SK-N-MC (cell line): ENCODE measurements at regions not wholly inside any gene's neighbourhood (a gene's known extent, or its start where the extent isn't known, plus 50 kb on each side); places are given as distances from the start of the nearest gene placed in this dataset.

Source experiments
- DNase-seq: peaks from one replicate; pipeline ENCODE4 v3.0.0-alpha.2; 2011; ENCODE audit warnings: low read depth, low spot score
- H3K27ac ChIP-seq: fragments of 200-600 bp; sonication (generic); 2 replicates; pipeline ENCODE4 v1.5.1; 2016; ENCODE audit warnings: mixed run types
- H3K36me3 ChIP-seq: fragments of 200-600 bp; sonication (generic); 2 replicates; pipeline ENCODE4 v1.6.1; 2017; ENCODE audit warnings: antibody characterized with exemption, low read length, mixed read lengths; ENCODE audit not compliant: insufficient read depth
- H3K4me3 ChIP-seq: fragments of 200-600 bp; sonication (generic); 2 replicates; pipeline ENCODE4 v1.5.1; 2016
- H3K9ac ChIP-seq: fragments of 200-600 bp; sonication (generic); 2 replicates; pipeline ENCODE4 v1.8.0; 2017; ENCODE audit warnings: mixed run types, mixed read lengths; ENCODE audit not compliant: insufficient read length
- H3K9me3 ChIP-seq: fragments of 200-600 bp; sonication (generic); 2 replicates; pipeline ENCODE4 v1.6.1; 2017; ENCODE audit warnings: low read depth, mild to moderate bottlenecking, antibody characterized with exemption, low read length, moderate library complexity, mixed read lengths
- EZH2 ChIP-seq: fragments of 200-600 bp; sonication (generic); IDR thresholded peaks from one replicate; pipeline ENCODE4 v1.6.1; 2017; ENCODE audit warnings: antibody characterized with exemption
- FOXP2 ChIP-seq: optimal IDR thresholded peaks from 2 replicates; pipeline ENCODE3; 2011; ENCODE audit warnings: mild to moderate bottlenecking, moderate library complexity; ENCODE audit not compliant: insufficient read depth; ENCODE audit errors: extremely low read length, control extremely low read depth
- POLR2AphosphoS5 ChIP-seq: IDR thresholded peaks from 2 replicates; pipeline ENCODE4 v1.6.1; 2012; ENCODE audit warnings: mild to moderate bottlenecking, low read depth, low read length, borderline replicate concordance

GRCh38 chr3:77931255-77932009, 891.5 kb downstream of the ROBO2 start:
- no peak overlapping the region for H3K4me3 ChIP-seq
- H3K27ac ChIP-seq = no peak overlapping the region
- H3K9ac ChIP-seq = no peak overlapping the region
- no peak for DNase-seq
- no peak for TF ChIP-seq EZH2
- no peak for TF ChIP-seq POLR2AphosphoS5
- TF ChIP-seq FOXP2 = no peak
- no peaks in the 10 kb centered on the region for H3K36me3 ChIP-seq
- no peaks in the 10 kb centered on the region for H3K9me3 ChIP-seq

GRCh38 chr3:77932926-77933325, 893.0 kb downstream of the ROBO2 start:
- Histone ChIP-seq H3K36me3 (no peaks in the 10 kb centered on the region), H3K9ac (no peak overlapping the region), H3K27ac (no peak overlapping the region), H3K4me3 (no peak overlapping the region), H3K9me3 (no peaks in the 10 kb centered on the region)
- no peak for TF ChIP-seq EZH2
- no peak for TF ChIP-seq POLR2AphosphoS5
- no peak for TF ChIP-seq FOXP2
- no peak for DNase-seq

- Histone ChIP-seq H3K9ac (no peak overlapping the region), H3K36me3 (no peaks in the 10 kb centered on the region), H3K9me3 (no peaks in the 10 kb centered on the region), H3K4me3 (no peak overlapping the region), H3K27ac (no peak overlapping the region)
- DNase-seq = no peak
- TF ChIP-seq EZH2 (no peak), POLR2AphosphoS5 (no peak), FOXP2 (no peak)
Measured at GRCh38 chr3:77933926-77934325, 894.0 kb downstream of the ROBO2 start.

GRCh38 chr3:77935418-77935817, 895.5 kb downstream of the ROBO2 start:
- no peaks in the 10 kb centered on the region for H3K9me3 ChIP-seq
- TF ChIP-seq FOXP2 (no peak), POLR2AphosphoS5 (no peak), EZH2 (no peak)
- H3K9ac ChIP-seq = no peak overlapping the region
- H3K36me3 ChIP-seq = no peaks in the 10 kb centered on the region
- H3K4me3 ChIP-seq = no peak overlapping the region
- H3K27ac ChIP-seq = no peak overlapping the region
- no peak for DNase-seq

GRCh38 chr3:77939726-77940125, 899.8 kb downstream of the ROBO2 start:
- TF ChIP-seq POLR2AphosphoS5 = no peak
- TF ChIP-seq FOXP2 = no peak
- no peak for TF ChIP-seq EZH2
- DNase-seq = no peak
- H3K4me3 ChIP-seq = no peak overlapping the region
- H3K27ac ChIP-seq = no peak overlapping the region
- no peak overlapping the region for H3K9ac ChIP-seq
- no peaks in the 10 kb centered on the region for H3K36me3 ChIP-seq
- no peaks in the 10 kb centered on the region for H3K9me3 ChIP-seq

- Histone ChIP-seq H3K4me3 (no peak overlapping the region), H3K9me3 (no peaks in the 10 kb centered on the region), H3K9ac (no peak overlapping the region), H3K36me3 (no peaks in the 10 kb centered on the region), H3K27ac (no peak overlapping the region)
- TF ChIP-seq FOXP2 (no peak), POLR2AphosphoS5 (no peak)
- DNase-seq = no peak
Measured at GRCh38 chr3:77943598-77943997, 903.7 kb downstream of the ROBO2 start.

GRCh38 chr3:77945320-77945719, 905.4 kb downstream of the ROBO2 start:
- no peaks in the 10 kb centered on the region for H3K9me3 ChIP-seq
- DNase-seq = no peak
- no peak overlapping the region for H3K9ac ChIP-seq
- TF ChIP-seq EZH2 = no peak
- H3K36me3 ChIP-seq = no peaks in the 10 kb centered on the region
- H3K4me3 ChIP-seq = no peak overlapping the region
- H3K27ac ChIP-seq = no peak overlapping the region

GRCh38 chr3:77947671-77948070, 907.8 kb downstream of the ROBO2 start:
- TF ChIP-seq EZH2 (no peak), POLR2AphosphoS5 (no peak)
- no peak overlapping the region for H3K27ac ChIP-seq
- no peak for DNase-seq
- no peak overlapping the region for H3K4me3 ChIP-seq
- no peak overlapping the region for H3K9ac ChIP-seq
- no peaks in the 10 kb centered on the region for H3K9me3 ChIP-seq
- no peaks in the 10 kb centered on the region for H3K36me3 ChIP-seq

GRCh38 chr3:77967621-77968020, 927.7 kb downstream of the ROBO2 start:
- H3K4me3 ChIP-seq = no peak overlapping the region
- no peak for DNase-seq
- TF ChIP-seq EZH2 (no peak), FOXP2 (no peak), POLR2AphosphoS5 (no peak)
- H3K27ac ChIP-seq = no peak overlapping the region
- H3K9me3 ChIP-seq = no peaks in the 10 kb centered on the region
- no peak overlapping the region for H3K9ac ChIP-seq
- H3K36me3 ChIP-seq = no peaks in the 10 kb centered on the region
